ENCODE measurements at regions not wholly inside any gene's neighbourhood (a gene's known extent, or its start where the extent isn't known, plus 50 kb on each side); places are given as distances from the start of the nearest gene placed in this dataset.

GRCh38 chr4:53714236-53715140 is 123.2 kb upstream of the LNX1 start:
- intact Hi-C loops (cut with DNase I) = no loop called here

GRCh38 chr4:53713767-53714166 is 122.5 kb upstream of the LNX1 start:
- Histone ChIP-seq H3K27me3 (no peaks in the 10 kb centered on the region), H3K27ac (no peak overlapping the region), H3K4me3 (no peak overlapping the region), H3K36me3 (no peaks in the 10 kb centered on the region), H3K9me3 (no peaks in the 10 kb centered on the region), H3K4me1 (no peaks in the 10 kb centered on the region)
- ATAC-seq (no peak), DNase-seq (no peak)
- intact Hi-C loops (cut with DNase I) = no loop called here
- TF ChIP-seq CTCF (IDR thresholded peaks at IDR 0.05) = no peak

More at GRCh38 chr4:53714236-53715140, 123.2 kb upstream of the LNX1 start:
- no peaks in the 10 kb centered on the region for H3K36me3 ChIP-seq
- ATAC-seq = no peak
- no peaks in the 10 kb centered on the region for H3K9me3 ChIP-seq
- H3K4me1 ChIP-seq = no peaks in the 10 kb centered on the region
- no peak for TF ChIP-seq CTCF (IDR thresholded peaks at IDR 0.05)
- H3K4me3 ChIP-seq = no peak overlapping the region
- no peaks in the 10 kb centered on the region for H3K27me3 ChIP-seq
- DNase-seq = no peak
- no peak overlapping the region for H3K27ac ChIP-seq

- Histone ChIP-seq H3K27me3 (no peaks in the 10 kb centered on the region), H3K4me1 (no peaks in the 10 kb centered on the region), H3K4me3 (no peak overlapping the region), H3K36me3 (no peaks in the 10 kb centered on the region), H3K27ac (no peak overlapping the region), H3K9me3 (no peaks in the 10 kb centered on the region)
- DNase-seq (no peak), ATAC-seq (no peak)
- intact Hi-C loops (cut with DNase I) = no loop called here
- no peak for TF ChIP-seq CTCF (IDR thresholded peaks at IDR 0.05)
Measured at GRCh38 chr4:53713296-53713695, 122.0 kb upstream of the LNX1 start.

- ATAC-seq (no peak), DNase-seq (no peak)
- no peaks in the 10 kb centered on the region for H3K27me3 ChIP-seq
- H3K4me1 ChIP-seq = no peaks in the 10 kb centered on the region
- no peaks in the 10 kb centered on the region for H3K36me3 ChIP-seq
- intact Hi-C loops (cut with DNase I) = no loop called here
- no peak overlapping the region for H3K4me3 ChIP-seq
- no peaks in the 10 kb centered on the region for H3K9me3 ChIP-seq
- H3K27ac ChIP-seq = no peak overlapping the region
- TF ChIP-seq CTCF (IDR thresholded peaks at IDR 0.05) = no peak
Measured at GRCh38 chr4:53712408-53713020, 121.2 kb upstream of the LNX1 start.

- no peak for ATAC-seq
- H3K27ac ChIP-seq = no peak overlapping the region
- no peaks in the 10 kb centered on the region for H3K27me3 ChIP-seq
- no peaks in the 10 kb centered on the region for H3K4me1 ChIP-seq
- DNase-seq = no peak
- H3K36me3 ChIP-seq = no peaks in the 10 kb centered on the region
- no peaks in the 10 kb centered on the region for H3K9me3 ChIP-seq
- intact Hi-C loops (cut with DNase I) = no loop called here
- H3K4me3 ChIP-seq = no peak overlapping the region
- TF ChIP-seq CTCF (IDR thresholded peaks at IDR 0.05) = no peak
Measured at GRCh38 chr4:53711926-53712325, 120.6 kb upstream of the LNX1 start.

Data from upper lobe of right lung (tissue), 1 donor.